IMR-90 (cell line): ENCODE measurements at regions not wholly inside any gene's neighbourhood (a gene's known extent, or its start where the extent isn't known, plus 50 kb on each side); places are given as distances from the start of the nearest gene placed in this dataset.

ENCODE experiments used
- BHLHE40 ChIP-seq: fragments of 150-350 bp; IDR thresholded peaks from 2 replicates; pipeline ENCODE4 v1.6.1; 2016; ENCODE audit warnings: mild to moderate bottlenecking, low read depth, low read length
- CEBPB ChIP-seq: IDR thresholded peaks from 2 replicates; pipeline ENCODE4 v1.6.1; 2012; ENCODE audit warnings: low read depth, low read length, improper control_type of control experiment
- CTCF ChIP-seq: conservative IDR thresholded peaks from 2 replicates; pipeline ENCODE4 v1.5.1; 2012; ENCODE audit warnings: mild to moderate bottlenecking, low read depth, low read length, improper control_type of control experiment
- MXI1 ChIP-seq: IDR thresholded peaks from 2 replicates; pipeline ENCODE4 v1.6.1; 2012; ENCODE audit warnings: low read depth, mild to moderate bottlenecking, low read length, moderate library complexity, borderline replicate concordance
- RAD21 ChIP-seq: IDR thresholded peaks from 2 replicates; pipeline ENCODE4 v1.6.1; 2012; ENCODE audit warnings: low read length, improper control_type of control experiment
- RFX5 ChIP-seq: IDR thresholded peaks from 2 replicates; pipeline ENCODE4 v1.8.0; 2012; ENCODE audit warnings: low read depth, mild to moderate bottlenecking, low read length, moderate library complexity
- SMC3 ChIP-seq: fragments of 150-350 bp; IDR thresholded peaks from 2 replicates; pipeline ENCODE4 v1.6.1; 2016; ENCODE audit warnings: low read depth, mild to moderate bottlenecking, antibody characterized with exemption, low read length, moderate library complexity
- USF2 ChIP-seq: fragments of 150-350 bp; IDR thresholded peaks from 2 replicates; pipeline ENCODE4 v1.6.1; 2017; ENCODE audit warnings: mild to moderate bottlenecking, antibody characterized with exemption, low read length, low read depth

- TF ChIP-seq RFX5 (no peak), BHLHE40 (no peak), CTCF (no peak), SMC3 (no peak), USF2 (no peak), RAD21 (no peak), MXI1 (no peak), CEBPB (no peak)
Observed at GRCh38 chr3:24060055-24060454, 115.0 kb downstream of the NR1D2 start.
